Activated naive CD8-positive, alpha-beta T cell treated with anti-CD3 and anti-CD28 coated beads, Interleukin-2, amount 50 U/mL, for 24 hours (primary cell): ENCODE measurements at regions not wholly inside any gene's neighbourhood (a gene's known extent, or its start where the extent isn't known, plus 50 kb on each side); places are given as distances from the start of the nearest gene placed in this dataset.
"Not testable (repeated sequence)": the region's sequence is repeated elsewhere in the genome, so short reads cannot be mapped to it uniquely, and the experiment has no call there.

Experiments used
- ATAC-seq: fragments of 150-1000 bp; cut with Tn5 transposase; one replicate; pipeline ENCODE4 v1.10.0; 2021
- DNase-seq: peaks from one replicate; pipeline ENCODE4 v3.0.0; 2021
- H3K27ac Mint-ChIP-seq: one replicate; pipeline ENCODE4 v1.8.0; 2021; ENCODE audit warnings: mild to moderate bottlenecking, mixed read lengths
- H3K27me3 Mint-ChIP-seq: one replicate; pipeline ENCODE4 v1.8.0; 2021; ENCODE audit warnings: mixed read lengths
- H3K36me3 Mint-ChIP-seq: one replicate; pipeline ENCODE4 v1.8.0; 2021; ENCODE audit warnings: low read depth, mixed read lengths
- H3K4me1 Mint-ChIP-seq: one replicate; pipeline ENCODE4 v1.8.0; 2021; ENCODE audit warnings: mixed read lengths
- H3K4me3 Mint-ChIP-seq: one replicate; pipeline ENCODE4 v1.8.0; 2021; ENCODE audit warnings: mild to moderate bottlenecking, moderate library complexity, mixed read lengths
- H3K9me3 Mint-ChIP-seq: one replicate; pipeline ENCODE4 v1.8.0; 2021; ENCODE audit warnings: mixed read lengths

DNA sequence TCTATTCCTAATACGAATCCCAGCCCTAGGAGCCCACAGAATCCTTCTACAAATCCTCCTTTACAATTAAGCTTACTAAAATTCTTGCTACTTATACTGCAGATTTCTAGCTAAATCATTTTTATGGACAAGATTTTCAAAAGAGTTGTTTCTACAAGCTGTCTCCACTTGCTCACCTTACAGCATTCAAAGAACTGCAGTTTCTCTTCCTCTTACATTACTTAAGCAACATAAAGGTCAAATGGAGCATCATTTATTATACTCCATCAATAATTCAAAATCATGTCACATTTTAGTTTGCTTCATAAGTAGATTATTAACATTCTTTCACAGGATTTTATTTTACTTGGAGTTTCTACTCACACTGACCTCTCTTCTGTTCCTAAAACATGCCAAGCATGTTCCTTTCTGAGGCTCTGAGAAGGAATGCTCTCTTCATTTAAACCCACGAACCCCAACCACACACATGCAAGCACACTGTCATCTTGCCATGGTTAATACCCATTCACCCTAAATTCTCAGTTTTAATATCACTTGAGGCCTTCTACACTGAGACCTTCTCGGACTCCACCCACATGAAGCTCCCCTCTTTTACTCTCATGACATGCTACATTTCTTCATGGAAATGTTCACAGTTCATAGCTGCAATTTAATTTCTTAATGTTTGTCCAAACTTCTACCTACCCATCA, 388.2 kb downstream of the TBC1D32 start:
- Mint-ChIP-seq H3K27ac (no peak overlapping the region), H3K27me3 (peaks cover 5% of the 10 kb centered on the region), H3K4me1 (no peaks in the 10 kb centered on the region), H3K4me3 (no peak overlapping the region), H3K36me3 (no peaks in the 10 kb centered on the region), H3K9me3 (no peaks in the 10 kb centered on the region)
- no peak for ATAC-seq
- no peak for DNase-seq

DNA sequence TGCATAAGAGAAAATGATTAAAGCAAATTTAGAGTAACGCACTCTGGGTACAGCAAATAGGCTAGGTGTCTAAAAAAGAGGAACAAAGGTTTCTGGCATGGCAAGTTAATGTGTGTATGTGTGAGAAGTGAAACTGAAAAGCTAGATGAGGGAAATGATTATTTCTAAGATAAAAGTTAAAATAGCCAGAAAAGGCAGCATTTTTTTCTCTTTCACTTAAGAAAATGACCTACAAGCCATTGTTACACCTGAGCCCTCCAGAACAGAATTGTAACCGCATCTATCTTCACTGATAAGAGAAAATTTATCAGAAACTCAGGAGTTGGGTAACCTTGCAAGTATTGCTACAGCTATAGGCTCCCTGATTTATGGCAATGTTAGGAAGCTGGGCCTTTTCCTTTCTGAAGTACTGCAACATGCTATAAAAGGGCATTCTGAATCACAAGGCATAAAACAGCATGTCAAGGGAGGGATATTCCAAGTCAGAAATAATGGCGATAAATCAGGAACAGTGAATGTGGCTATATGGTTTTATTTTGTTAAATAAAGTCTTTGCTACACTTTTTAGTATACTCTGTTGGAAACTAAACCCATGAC, 395.3 kb downstream of the TBC1D32 start:
- Mint-ChIP-seq H3K4me1 (no peaks in the 10 kb centered on the region), H3K27me3 (peaks cover 5% of the 10 kb centered on the region), H3K4me3 (no peak overlapping the region), H3K36me3 (no peaks in the 10 kb centered on the region), H3K27ac (no peak overlapping the region), H3K9me3 (no peaks in the 10 kb centered on the region)
- no peak for DNase-seq
- no peak for ATAC-seq

DNA sequence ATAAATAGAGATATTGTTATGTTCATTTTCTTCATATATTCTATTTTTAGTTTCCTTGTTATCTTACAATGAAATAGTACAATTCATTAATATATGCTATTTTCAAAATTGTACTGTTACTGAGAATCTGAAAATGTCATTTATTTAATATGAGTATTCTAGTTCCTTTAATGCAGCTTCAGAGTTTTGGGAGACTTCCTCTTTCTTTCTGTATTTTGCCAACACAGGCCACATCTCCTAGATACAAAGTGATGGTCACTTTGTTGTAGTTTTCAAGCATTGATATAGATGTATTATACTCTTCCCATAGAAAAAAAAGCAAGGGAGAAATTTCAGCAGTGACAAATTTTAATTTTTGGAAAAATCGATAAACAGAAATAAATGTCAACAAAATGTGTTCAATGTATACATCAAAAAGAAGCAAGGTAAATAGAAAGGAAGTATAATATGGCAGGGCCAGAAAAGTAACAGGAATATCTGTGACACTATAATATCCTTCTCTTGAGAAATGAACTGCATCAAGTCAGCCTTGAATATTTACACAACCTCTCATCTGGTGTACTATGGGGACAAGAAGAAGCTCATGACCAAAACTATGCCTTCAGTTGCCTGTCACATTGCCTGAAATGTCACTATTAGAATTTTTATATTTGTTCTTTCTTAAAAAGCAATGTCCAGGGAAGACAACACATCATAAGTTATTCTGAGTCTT, 396.0 kb downstream of the TBC1D32 start:
- Mint-ChIP-seq H3K27ac (no peak overlapping the region), H3K9me3 (no peaks in the 10 kb centered on the region), H3K27me3 (peaks cover 2% of the 10 kb centered on the region), H3K36me3 (no peaks in the 10 kb centered on the region), H3K4me1 (no peaks in the 10 kb centered on the region), H3K4me3 (no peak overlapping the region)
- ATAC-seq (no peak), DNase-seq (no peak)

DNA sequence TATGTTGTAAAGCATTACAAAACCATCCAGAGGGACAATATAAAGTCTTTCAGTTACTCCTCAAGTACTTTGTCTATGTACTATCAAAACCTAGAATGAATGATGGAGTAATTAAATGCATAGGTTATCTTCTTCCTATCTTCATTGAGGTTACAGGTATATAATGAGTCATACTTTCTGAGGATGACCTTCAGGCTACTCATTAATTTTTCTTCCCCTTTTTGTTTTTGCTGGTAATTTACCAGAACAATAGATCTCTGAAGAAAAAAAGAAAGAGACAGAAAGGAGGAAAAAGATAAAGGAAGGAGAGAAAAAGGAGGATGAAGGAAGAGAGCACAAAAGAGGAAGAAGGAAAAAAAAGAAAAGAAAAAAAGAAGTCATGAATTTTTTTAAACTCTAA, 398.4 kb downstream of the TBC1D32 start:
- Mint-ChIP-seq H3K4me3 (no peak overlapping the region), H3K27ac (no peak overlapping the region), H3K9me3 (no peaks in the 10 kb centered on the region), H3K4me1 (no peaks in the 10 kb centered on the region), H3K27me3 (no peaks in the 10 kb centered on the region), H3K36me3 (no peaks in the 10 kb centered on the region)
- DNase-seq (no peak), ATAC-seq (no peak)

DNA sequence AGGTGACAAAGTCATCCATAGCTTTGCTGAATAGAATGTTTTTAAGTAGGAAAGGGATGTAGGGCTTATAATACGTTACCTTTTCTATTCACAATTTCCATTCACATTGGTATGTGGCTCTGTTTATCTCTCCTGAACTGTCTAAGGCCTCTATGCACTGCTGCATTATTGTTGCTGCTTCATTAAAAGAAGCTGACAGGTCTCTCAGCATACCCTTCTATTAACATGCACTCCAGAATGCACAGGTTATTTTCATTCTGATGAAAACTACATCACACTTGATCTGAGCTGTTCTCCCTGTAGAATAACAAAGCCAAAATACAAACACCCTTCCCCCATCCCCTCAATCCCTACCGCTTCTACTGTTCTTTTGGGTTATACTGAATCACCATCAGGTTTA, 399.3 kb downstream of the TBC1D32 start:
- ATAC-seq (no peak), DNase-seq (no peak)
- Mint-ChIP-seq H3K27ac (no peak overlapping the region), H3K9me3 (no peaks in the 10 kb centered on the region), H3K27me3 (no peaks in the 10 kb centered on the region), H3K36me3 (no peaks in the 10 kb centered on the region), H3K4me1 (no peaks in the 10 kb centered on the region), H3K4me3 (no peak overlapping the region)

DNA sequence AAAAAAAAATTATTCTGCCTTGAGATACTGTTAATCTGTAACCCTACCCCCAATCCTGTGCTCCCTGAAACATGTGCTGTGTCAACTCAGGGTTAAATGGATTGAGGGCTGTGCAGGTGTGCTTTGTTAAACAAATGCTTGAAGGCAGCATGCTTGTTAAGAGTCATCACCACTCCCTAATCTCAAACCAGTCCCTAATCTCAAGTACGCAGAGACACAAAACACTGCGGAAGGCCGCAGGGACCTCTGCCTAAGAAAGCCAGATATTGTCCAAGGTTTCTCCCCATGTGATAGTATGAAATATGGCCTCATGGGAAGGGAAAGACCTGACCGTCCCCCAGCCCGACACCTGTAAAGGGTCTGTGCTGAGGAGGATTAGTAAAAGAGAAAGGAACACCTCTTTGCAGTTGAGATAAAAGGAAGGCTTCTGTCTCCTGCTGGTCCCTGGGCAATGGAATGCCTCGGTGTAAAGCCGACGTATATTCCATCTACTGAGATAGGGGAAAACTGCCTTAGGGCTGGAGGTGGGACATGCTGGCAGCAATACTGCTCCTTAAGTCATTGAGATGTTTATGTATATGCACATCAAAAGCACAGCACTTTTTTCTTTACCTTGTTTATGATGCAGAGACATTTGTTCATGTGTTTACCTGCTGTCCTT, 402.6 kb downstream of the TBC1D32 start:
- not testable (repeated sequence) for DNase-seq, H3K4me1 Mint-ChIP-seq, H3K4me3 Mint-ChIP-seq, H3K36me3 Mint-ChIP-seq, H3K27me3 Mint-ChIP-seq, H3K27ac Mint-ChIP-seq, H3K9me3 Mint-ChIP-seq, ATAC-seq

DNA sequence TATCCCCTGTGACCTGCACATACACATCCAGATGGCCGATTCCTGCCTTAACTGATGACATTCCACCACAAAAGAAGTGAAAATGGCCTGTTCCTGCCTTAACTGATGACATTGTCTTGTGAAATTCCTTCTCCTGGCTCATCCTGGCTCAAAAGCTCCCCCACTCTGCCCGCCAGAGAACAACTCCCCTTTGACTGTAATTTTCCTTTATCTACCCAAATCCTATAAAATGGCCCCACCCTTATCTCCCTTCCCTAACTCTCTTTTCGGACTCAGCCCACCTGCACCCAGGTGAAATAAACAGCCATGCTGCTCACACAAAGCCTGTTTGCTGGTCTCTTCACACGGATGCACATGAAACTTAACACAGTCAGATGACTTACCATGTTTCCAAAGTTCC, 403.8 kb downstream of the TBC1D32 start:
- not testable (repeated sequence) for DNase-seq, ATAC-seq, H3K36me3 Mint-ChIP-seq, H3K27me3 Mint-ChIP-seq, H3K4me3 Mint-ChIP-seq, H3K27ac Mint-ChIP-seq, H3K4me1 Mint-ChIP-seq, H3K9me3 Mint-ChIP-seq

DNA sequence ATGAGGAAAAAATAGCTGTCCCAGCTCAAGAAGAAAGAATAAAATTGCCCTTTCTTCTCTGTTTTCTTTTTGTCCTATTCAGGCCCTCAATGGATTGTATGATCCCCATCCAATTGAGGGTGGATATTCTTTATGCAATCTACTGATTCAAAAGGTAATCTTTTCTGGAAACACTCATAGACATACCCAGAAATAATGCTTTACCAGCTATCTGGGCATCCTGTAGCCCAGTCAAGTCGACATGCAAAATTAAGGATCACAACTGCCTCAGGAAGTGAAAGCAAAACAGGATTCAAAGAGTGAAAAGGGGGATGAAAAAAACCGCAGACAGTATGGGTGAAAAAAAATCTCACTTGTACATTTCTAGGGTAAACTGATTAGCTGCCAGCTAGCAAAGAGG, 410.1 kb downstream of the TBC1D32 start:
- H3K36me3 Mint-ChIP-seq = no peaks in the 10 kb centered on the region
- ATAC-seq (no peak), DNase-seq (no peak)
- H3K9me3 Mint-ChIP-seq = no peaks in the 10 kb centered on the region
- no peaks in the 10 kb centered on the region for H3K4me1 Mint-ChIP-seq
- no peak overlapping the region for H3K27ac Mint-ChIP-seq
- no peaks in the 10 kb centered on the region for H3K27me3 Mint-ChIP-seq
- no peak overlapping the region for H3K4me3 Mint-ChIP-seq

DNA sequence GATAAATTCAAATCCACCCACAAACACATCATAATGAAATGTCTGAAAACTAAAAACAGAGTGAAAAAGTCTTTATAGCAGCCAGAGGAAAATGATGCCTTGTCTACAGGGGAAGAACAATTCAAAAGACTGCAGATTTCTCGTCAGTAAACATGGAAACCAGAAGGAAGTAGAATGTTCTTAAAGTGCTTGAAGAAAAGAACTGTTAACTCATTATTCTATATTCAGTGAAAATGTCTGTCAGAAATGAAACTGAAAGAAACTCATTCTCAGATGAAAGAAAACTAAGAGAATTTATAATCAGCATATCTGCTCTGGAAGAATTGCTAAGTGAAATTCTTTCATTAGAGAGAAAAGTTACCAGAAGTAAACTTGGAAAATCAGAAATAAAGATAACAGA, 416.1 kb downstream of the TBC1D32 start:
- Mint-ChIP-seq H3K4me3 (no peak overlapping the region), H3K4me1 (no peaks in the 10 kb centered on the region), H3K27me3 (no peaks in the 10 kb centered on the region), H3K9me3 (peaks cover 9% of the 10 kb centered on the region), H3K36me3 (no peaks in the 10 kb centered on the region), H3K27ac (no peak overlapping the region)
- ATAC-seq (no peak), DNase-seq (no peak)

DNA sequence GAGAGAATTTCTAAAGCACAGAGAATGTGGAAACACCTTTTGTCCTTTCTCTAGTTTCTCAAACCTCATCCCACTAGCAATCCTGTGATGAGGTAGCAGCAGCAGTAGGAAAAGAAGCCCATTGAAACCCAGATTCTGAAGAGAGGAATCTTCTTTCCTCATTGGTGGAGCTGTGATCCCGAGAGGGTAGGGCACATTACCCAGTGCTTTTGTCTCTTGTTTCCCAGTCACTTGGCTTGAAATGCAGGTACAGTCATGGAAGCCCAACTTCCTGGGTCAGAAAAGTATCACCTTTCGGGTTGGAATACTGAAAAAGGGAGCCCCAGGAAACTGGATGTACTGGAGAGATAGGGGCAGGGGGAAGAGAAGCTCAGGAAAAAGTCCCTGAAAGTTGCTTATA, 417.4 kb downstream of the TBC1D32 start:
- DNase-seq = no peak
- no peak overlapping the region for H3K27ac Mint-ChIP-seq
- H3K9me3 Mint-ChIP-seq = peaks cover 9% of the 10 kb centered on the region
- no peaks in the 10 kb centered on the region for H3K36me3 Mint-ChIP-seq
- no peak for ATAC-seq
- H3K4me1 Mint-ChIP-seq = no peaks in the 10 kb centered on the region
- H3K27me3 Mint-ChIP-seq = no peaks in the 10 kb centered on the region
- no peak overlapping the region for H3K4me3 Mint-ChIP-seq

DNA sequence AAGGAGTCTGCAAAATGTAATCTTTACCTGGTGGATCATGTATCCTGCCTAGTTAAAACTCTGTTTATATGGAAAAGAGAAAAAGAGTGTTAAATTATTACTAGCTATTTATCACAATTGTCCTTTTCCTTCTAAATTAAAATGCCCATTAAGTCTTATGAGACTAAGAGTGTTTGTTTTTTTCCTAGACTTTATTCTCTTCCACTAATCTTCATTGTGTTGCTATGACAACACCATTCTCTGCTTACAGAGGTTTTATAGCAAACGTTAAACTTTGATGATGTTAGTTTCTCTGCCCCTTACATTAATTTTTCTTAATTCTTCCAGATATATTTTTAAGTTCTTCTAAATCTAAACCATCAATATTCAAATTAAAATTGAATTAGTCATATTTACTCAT, 420.8 kb downstream of the TBC1D32 start:
- Mint-ChIP-seq H3K27ac (no peak overlapping the region), H3K4me3 (no peak overlapping the region), H3K27me3 (no peaks in the 10 kb centered on the region), H3K4me1 (no peaks in the 10 kb centered on the region), H3K36me3 (no peaks in the 10 kb centered on the region), H3K9me3 (peaks cover 7% of the 10 kb centered on the region)
- DNase-seq = no peak
- ATAC-seq = no peak

DNA sequence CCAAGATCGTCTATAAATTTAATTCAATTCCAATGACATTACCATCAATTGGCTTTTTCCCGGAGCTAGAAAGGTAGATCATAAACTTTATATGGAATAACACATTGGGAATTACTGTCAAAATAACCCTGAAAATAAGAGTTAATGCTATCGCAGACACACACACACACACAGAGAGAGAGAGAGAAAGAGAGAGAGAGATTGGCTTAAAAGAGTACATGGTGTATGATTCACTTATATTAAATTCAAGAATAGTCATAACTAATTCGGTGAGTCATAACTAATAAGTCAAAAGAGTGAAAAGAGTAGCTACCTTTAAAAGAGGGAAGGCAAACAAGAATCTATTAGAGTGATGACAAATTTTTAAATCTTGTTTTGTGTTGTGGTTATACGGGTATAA, 425.5 kb downstream of the TBC1D32 start:
- Mint-ChIP-seq H3K4me1 (no peaks in the 10 kb centered on the region), H3K27me3 (no peaks in the 10 kb centered on the region), H3K36me3 (no peaks in the 10 kb centered on the region), H3K27ac (no peak overlapping the region), H3K4me3 (no peak overlapping the region), H3K9me3 (no peaks in the 10 kb centered on the region)
- no peak for ATAC-seq
- no peak for DNase-seq

DNA sequence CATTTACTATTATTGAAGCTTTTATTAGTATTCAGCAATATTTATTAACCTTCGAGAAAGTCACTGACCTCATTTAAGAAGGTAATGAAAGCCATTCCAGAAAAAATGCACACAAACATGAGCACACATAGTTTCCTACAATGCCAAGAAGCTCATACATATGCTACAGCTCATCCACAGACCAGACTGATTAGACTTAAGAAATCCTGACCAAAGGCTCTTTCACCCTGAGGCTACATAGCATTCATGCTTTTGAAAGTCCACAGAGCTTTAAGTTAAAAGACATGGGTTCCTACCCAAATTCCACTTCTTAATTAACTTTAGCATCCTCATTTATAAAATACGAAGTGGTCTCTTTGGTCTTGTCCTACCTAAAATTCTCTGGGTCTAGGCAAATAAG, 430.4 kb downstream of the TBC1D32 start:
- Mint-ChIP-seq H3K4me3 (no peak overlapping the region), H3K9me3 (no peaks in the 10 kb centered on the region), H3K27me3 (no peaks in the 10 kb centered on the region), H3K36me3 (no peaks in the 10 kb centered on the region), H3K4me1 (no peaks in the 10 kb centered on the region), H3K27ac (no peak overlapping the region)
- ATAC-seq (no peak), DNase-seq (no peak)

DNA sequence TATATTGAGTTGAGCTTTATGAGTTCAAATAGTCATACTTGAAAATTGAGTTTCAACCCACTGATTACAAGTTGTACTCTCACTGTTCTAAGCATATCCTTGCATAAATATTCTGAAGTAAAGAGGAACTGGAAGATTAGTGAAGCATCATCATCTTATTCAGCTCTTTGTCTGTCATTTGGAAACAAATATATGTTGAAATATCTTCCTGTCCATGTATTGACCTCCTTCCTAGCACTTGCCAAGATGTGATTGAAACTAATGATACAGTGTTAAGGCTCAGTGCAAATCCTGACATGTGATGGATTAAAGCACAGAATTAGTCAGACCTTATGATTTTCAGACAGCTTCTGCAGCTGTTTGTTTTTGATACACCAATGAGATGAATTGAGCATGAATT, 434.3 kb downstream of the TBC1D32 start:
- no peak overlapping the region for H3K4me3 Mint-ChIP-seq
- no peak for DNase-seq
- H3K9me3 Mint-ChIP-seq = no peaks in the 10 kb centered on the region
- no peaks in the 10 kb centered on the region for H3K36me3 Mint-ChIP-seq
- no peak for ATAC-seq
- no peaks in the 10 kb centered on the region for H3K27me3 Mint-ChIP-seq
- H3K27ac Mint-ChIP-seq = no peak overlapping the region
- no peaks in the 10 kb centered on the region for H3K4me1 Mint-ChIP-seq

DNA sequence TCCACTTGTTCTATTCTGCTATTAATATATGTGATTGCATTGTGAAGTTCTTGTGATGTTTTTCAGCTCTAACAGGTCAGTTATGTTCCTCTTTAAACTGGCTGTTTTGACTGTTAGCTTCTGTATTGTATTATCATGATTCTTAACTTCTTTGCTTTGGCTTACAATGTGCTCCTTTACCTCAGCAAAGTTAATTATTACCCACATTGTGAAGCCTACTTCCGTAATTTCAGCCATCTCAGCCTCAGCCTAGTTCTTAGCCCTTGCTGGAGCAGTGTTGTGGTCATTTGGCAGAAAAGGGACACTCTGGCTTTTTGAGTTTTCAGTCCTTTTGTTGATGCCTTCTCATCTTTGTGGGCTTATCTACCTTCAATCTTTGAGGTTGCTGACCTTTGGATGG, 440.2 kb downstream of the TBC1D32 start:
- Mint-ChIP-seq H3K27ac (no peak overlapping the region), H3K36me3 (no peaks in the 10 kb centered on the region), H3K4me3 (no peak overlapping the region), H3K27me3 (no peaks in the 10 kb centered on the region), H3K9me3 (peaks cover 15% of the 10 kb centered on the region), H3K4me1 (no peaks in the 10 kb centered on the region)
- ATAC-seq (no peak), DNase-seq (no peak)
